Natural killer cell (primary cell): ENCODE measurements at regions not wholly inside any gene's neighbourhood (a gene's known extent, or its start where the extent isn't known, plus 50 kb on each side); places are given as distances from the start of the nearest gene placed in this dataset.
A peak's percentile ranks its signal among the peaks of the same experiment; 100 is the strongest.

Experiments
- ATAC-seq, 3 donors: fragments of 150-1000 bp in 2 of 3; fragments of 200-7000 bp in 1 of 3; cut with Tn5 transposase; 1 replicate in 1 of 3; 2 replicates in 2 of 3; pipeline ENCODE4 v1.10.0; 2021; ENCODE audit warnings: mild to moderate bottlenecking in 2 of 3, moderate library complexity in 2 of 3
- DNase-seq, 2 donors: peaks; one replicate each; pipeline versions ENCODE4 v3.0.0 to v3.0.0-alpha.2; 2013 to 2021; ENCODE audit warnings: mixed read lengths in 1 of 2
- H3K27ac ChIP-seq: one replicate; pipeline ENCODE4 v1.5.1; 2013; ENCODE audit warnings: mild to moderate bottlenecking, low read length
- H3K27me3 ChIP-seq: one replicate; pipeline ENCODE4 v1.6.1; 2013; ENCODE audit warnings: low read length; ENCODE audit not compliant: control insufficient read depth, insufficient read depth
- H3K36me3 ChIP-seq: one replicate; pipeline ENCODE4 v1.6.1; 2013; ENCODE audit warnings: low read length; ENCODE audit not compliant: control insufficient read depth, insufficient read depth
- H3K4me1 ChIP-seq: one replicate; pipeline ENCODE4 v1.6.1; 2013; ENCODE audit warnings: low read length; ENCODE audit not compliant: control insufficient read depth, insufficient read depth
- H3K4me3 ChIP-seq: one replicate; pipeline ENCODE4 v1.5.1; 2013; ENCODE audit warnings: low read length
- H3K9me3 ChIP-seq: one replicate; pipeline ENCODE4 v1.6.1; 2013; ENCODE audit warnings: low read length; ENCODE audit not compliant: control insufficient read depth, insufficient read depth
- H3K27ac Mint-ChIP-seq, 2 donors: one replicate each; pipeline ENCODE4 v1.8.0; 2022; ENCODE audit warnings: mild to moderate bottlenecking in 2 of 2, mixed read lengths in 2 of 2, moderate library complexity in 1 of 2
- H3K27me3 Mint-ChIP-seq, 2 donors: one replicate each; pipeline ENCODE4 v1.8.0; 2022; ENCODE audit warnings: low read depth in 2 of 2, mixed read lengths in 2 of 2
- H3K36me3 Mint-ChIP-seq: one replicate; pipeline ENCODE4 v1.8.0; 2022; ENCODE audit warnings: mixed read lengths
- H3K4me1 Mint-ChIP-seq, 2 donors: one replicate each; pipeline ENCODE4 v1.8.0; 2022; ENCODE audit warnings: mixed read lengths in 2 of 2
- H3K4me3 Mint-ChIP-seq: one replicate; pipeline ENCODE4 v1.8.0; 2022; ENCODE audit warnings: mild to moderate bottlenecking, moderate library complexity, mixed read lengths
- H3K9me3 Mint-ChIP-seq, 2 donors: one replicate each; pipeline ENCODE4 v1.8.0; 2022; ENCODE audit warnings: mixed read lengths in 2 of 2
- WGBS: methylation state at CpG from one replicate; pipeline ENCODE4 v1.1.7; 2013; ENCODE audit warnings: missing lambda C conversion rate; ENCODE audit not compliant: insufficient coverage; 5-methylcytosine and 5-hydroxymethylcytosine counted together
- intact Hi-C: fragments of 100-400 bp; cut with micrococcal nuclease; formaldehyde crosslinking; loops from one replicate; pipeline ENCODE4 v1.14.2; 2022
- TF ChIP-seq, protein P1 (sequence below): fragments of 200-600 bp; IDR thresholded peaks from one replicate; pipeline ENCODE4 v1.8.0; 2022; ENCODE audit warnings: antibody characterized with exemption

DNA sequence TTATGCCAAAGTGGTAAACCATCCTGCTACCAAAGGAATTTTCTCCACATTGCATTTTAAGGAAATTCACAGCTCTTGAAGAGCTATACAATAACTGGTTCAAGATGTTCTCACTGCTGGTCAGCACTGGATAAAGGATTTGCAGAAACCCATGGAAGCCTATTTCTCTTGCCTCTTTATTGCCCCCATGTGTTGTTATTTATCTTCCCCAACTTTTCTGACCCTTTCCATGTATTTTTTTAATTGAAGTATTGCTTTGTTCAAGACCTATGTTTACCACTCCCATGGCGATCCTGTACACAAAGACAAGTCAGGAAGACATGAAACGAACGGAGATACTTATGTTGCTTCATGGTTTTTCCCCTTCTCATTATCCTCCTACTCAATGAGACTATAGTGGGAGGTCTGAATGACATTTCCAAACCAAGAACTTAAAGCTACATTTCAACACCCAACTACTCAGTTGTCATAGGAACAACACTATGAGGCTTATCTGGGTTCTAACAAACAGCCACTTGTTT is 566.4 kb upstream of the DIPK2B start:
- Mint-ChIP-seq H3K36me3 (peaks cover 3% of the 10 kb centered on the region), H3K9me3 (no peaks in the 10 kb centered on the region), H3K27ac (peak overlapping the region; percentile 88 to 90), H3K27me3 (no peaks in the 10 kb centered on the region), H3K4me1 (peaks cover 45 to 55% of the 10 kb centered on the region in 2 donors), H3K4me3 (peak overlapping the region; percentile 81)
- peak in 1 of 2 donors; percentile 56 for DNase-seq
- Histone ChIP-seq H3K27ac (peak overlapping the region; percentile 76), H3K4me1 (peaks cover 22% of the 10 kb centered on the region), H3K9me3 (no peaks in the 10 kb centered on the region), H3K36me3 (peaks cover 4% of the 10 kb centered on the region), H3K27me3 (no peaks in the 10 kb centered on the region), H3K4me3 (peak overlapping the region; percentile 73)
- peak; percentile 29 to 48 (median 32) for ATAC-seq
- intact Hi-C loops: loop anchor here (10.0 kb wide), 1 partner anchor 778 kb away; the partner anchor contains the start of gene ZNF674
- no CpG with 5 or more reads among the region's 3 CpGs for WGBS
- TF ChIP-seq, protein P1, sequence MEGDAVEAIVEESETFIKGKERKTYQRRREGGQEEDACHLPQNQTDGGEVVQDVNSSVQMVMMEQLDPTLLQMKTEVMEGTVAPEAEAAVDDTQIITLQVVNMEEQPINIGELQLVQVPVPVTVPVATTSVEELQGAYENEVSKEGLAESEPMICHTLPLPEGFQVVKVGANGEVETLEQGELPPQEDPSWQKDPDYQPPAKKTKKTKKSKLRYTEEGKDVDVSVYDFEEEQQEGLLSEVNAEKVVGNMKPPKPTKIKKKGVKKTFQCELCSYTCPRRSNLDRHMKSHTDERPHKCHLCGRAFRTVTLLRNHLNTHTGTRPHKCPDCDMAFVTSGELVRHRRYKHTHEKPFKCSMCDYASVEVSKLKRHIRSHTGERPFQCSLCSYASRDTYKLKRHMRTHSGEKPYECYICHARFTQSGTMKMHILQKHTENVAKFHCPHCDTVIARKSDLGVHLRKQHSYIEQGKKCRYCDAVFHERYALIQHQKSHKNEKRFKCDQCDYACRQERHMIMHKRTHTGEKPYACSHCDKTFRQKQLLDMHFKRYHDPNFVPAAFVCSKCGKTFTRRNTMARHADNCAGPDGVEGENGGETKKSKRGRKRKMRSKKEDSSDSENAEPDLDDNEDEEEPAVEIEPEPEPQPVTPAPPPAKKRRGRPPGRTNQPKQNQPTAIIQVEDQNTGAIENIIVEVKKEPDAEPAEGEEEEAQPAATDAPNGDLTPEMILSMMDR: no peak

GRCh38 chrX:45765767-45766166 is 565.1 kb upstream of the DIPK2B start:
- ATAC-seq: peak in 1 of 3 donors; percentile 8
- Mint-ChIP-seq H3K27ac (peak overlapping the region; percentile 88 to 90), H3K4me3 (peak overlapping the region; percentile 5), H3K4me1 (peaks cover 38 to 47% of the 10 kb centered on the region in 2 donors), H3K9me3 (no peaks in the 10 kb centered on the region), H3K36me3 (peaks cover 7% of the 10 kb centered on the region), H3K27me3 (no peaks in the 10 kb centered on the region)
- no peak overlapping the region for H3K4me3 ChIP-seq
- no peak overlapping the region for H3K27ac ChIP-seq
- H3K9me3 ChIP-seq: no peaks in the 10 kb centered on the region
- H3K4me1 ChIP-seq: peaks cover 17% of the 10 kb centered on the region
- no CpG with 5 or more reads among the region's 4 CpGs for WGBS
- intact Hi-C loops: loop anchor here (10.0 kb wide), 1 partner anchor 779 kb away; the partner anchor contains the start of gene ZNF674
- DNase-seq: peak in 1 of 2 donors; percentile 43
- peaks cover 5% of the 10 kb centered on the region for H3K36me3 ChIP-seq
- TF ChIP-seq, protein P1: no peak
- no peaks in the 10 kb centered on the region for H3K27me3 ChIP-seq

- no peak overlapping the region for H3K27ac ChIP-seq
- no CpG with 5 or more reads among the region's 1 CpG for WGBS
- TF ChIP-seq, protein P1: no peak
- no peaks in the 10 kb centered on the region for H3K9me3 ChIP-seq
- H3K4me3 Mint-ChIP-seq: peak overlapping the region; percentile 59
- H3K27me3 ChIP-seq: no peaks in the 10 kb centered on the region
- H3K9me3 Mint-ChIP-seq: no peaks in the 10 kb centered on the region
- no peak overlapping the region for H3K4me3 ChIP-seq
- H3K36me3 ChIP-seq: peaks cover 5% of the 10 kb centered on the region
- no peaks in the 10 kb centered on the region for H3K27me3 Mint-ChIP-seq
- H3K27ac Mint-ChIP-seq: peak overlapping the region; percentile 88 to 90
- H3K36me3 Mint-ChIP-seq: peaks cover 7% of the 10 kb centered on the region
- peaks cover 39 to 50% of the 10 kb centered on the region in 2 donors for H3K4me1 Mint-ChIP-seq
- intact Hi-C loops: loop anchor here (10.0 kb wide), 1 partner anchor 780 kb away; the partner anchor contains the start of gene ZNF674
- ATAC-seq (no peak), DNase-seq (no peak)
- H3K4me1 ChIP-seq: peaks cover 18% of the 10 kb centered on the region
These were observed 564.6 kb upstream of the DIPK2B start for GRCh38 chrX:45765281-45765680.
